Endodermal cell (in vitro differentiated cells): ENCODE measurements at regions not wholly inside any gene's neighbourhood (a gene's known extent, or its start where the extent isn't known, plus 50 kb on each side); places are given as distances from the start of the nearest gene placed in this dataset.

Source experiments
- DNase-seq: peaks from one replicate; pipeline ENCODE4 v3.0.0-alpha.2; 2017
- H3K27ac ChIP-seq: 2 replicates; pipeline ENCODE4 v1.5.1; 2013; ENCODE audit warnings: mild to moderate bottlenecking, low read depth, low read length, moderate library complexity
- H3K27me3 ChIP-seq: 2 replicates; pipeline ENCODE4 v1.6.1; 2013; ENCODE audit warnings: mild to moderate bottlenecking, low read length, moderate library complexity; ENCODE audit not compliant: insufficient read depth, control insufficient read depth, poor library complexity, severe bottlenecking
- H3K36me3 ChIP-seq: 2 replicates; pipeline ENCODE4 v1.7.0; 2013; ENCODE audit warnings: mild to moderate bottlenecking, low read length, moderate library complexity; ENCODE audit not compliant: control insufficient read depth, insufficient read depth
- H3K4me1 ChIP-seq: one replicate; pipeline ENCODE4 v1.7.0; 2013; ENCODE audit warnings: low read length; ENCODE audit not compliant: control insufficient read depth, insufficient read depth
- H3K4me3 ChIP-seq: 2 replicates; pipeline ENCODE4 v1.5.1; 2013; ENCODE audit warnings: mild to moderate bottlenecking, low read length, moderate library complexity
- H3K9ac ChIP-seq: 2 replicates; pipeline ENCODE4 v1.6.1; 2013; ENCODE audit warnings: mild to moderate bottlenecking, low read length, moderate library complexity; ENCODE audit not compliant: poor library complexity, severe bottlenecking; ENCODE audit errors: extremely low read depth
- H3K9me3 ChIP-seq: 2 replicates; pipeline ENCODE4 v1.6.1; 2013; ENCODE audit warnings: mild to moderate bottlenecking, low read length, moderate library complexity; ENCODE audit not compliant: control insufficient read depth
- H3K27ac Mint-ChIP-seq: 2 replicates; pipeline ENCODE4 v1.8.0; 2020; ENCODE audit warnings: mixed read lengths
- H3K27me3 Mint-ChIP-seq: 2 replicates; pipeline ENCODE4 v1.8.0; 2021; ENCODE audit warnings: mild to moderate bottlenecking, mixed read lengths; ENCODE audit not compliant: insufficient read depth
- H3K36me3 Mint-ChIP-seq: 2 replicates; pipeline ENCODE4 v1.8.0; 2020; ENCODE audit warnings: low read depth, mixed read lengths
- H3K4me1 Mint-ChIP-seq: 2 replicates; pipeline ENCODE4 v1.8.0; 2020; ENCODE audit warnings: mixed read lengths
- H3K4me3 Mint-ChIP-seq: 2 replicates; pipeline ENCODE4 v1.8.0; 2020; ENCODE audit warnings: mild to moderate bottlenecking, moderate library complexity, mixed read lengths
- H3K9me3 Mint-ChIP-seq: 2 replicates; pipeline ENCODE4 v1.8.0; 2020; ENCODE audit warnings: mild to moderate bottlenecking, mixed read lengths
- WGBS, 2 experiments: methylation state at CpG; one replicate each; pipeline versions ENCODE4 v1.1.5 to v1.1.7; 2013; ENCODE audit warnings: missing lambda C conversion rate in 2 of 2, mixed read lengths in 1 of 2; ENCODE audit not compliant: insufficient coverage in 1 of 2, insufficient read length in 1 of 2; 5-methylcytosine and 5-hydroxymethylcytosine counted together
- TF ChIP-seq, protein P1 (sequence below): fragments of 200-600 bp; sonication (generic); conservative IDR thresholded peaks from 2 replicates; pipeline ENCODE4 v1.5.0; 2021; ENCODE audit warnings: antibody characterized with exemption, mild to moderate bottlenecking

DNA sequence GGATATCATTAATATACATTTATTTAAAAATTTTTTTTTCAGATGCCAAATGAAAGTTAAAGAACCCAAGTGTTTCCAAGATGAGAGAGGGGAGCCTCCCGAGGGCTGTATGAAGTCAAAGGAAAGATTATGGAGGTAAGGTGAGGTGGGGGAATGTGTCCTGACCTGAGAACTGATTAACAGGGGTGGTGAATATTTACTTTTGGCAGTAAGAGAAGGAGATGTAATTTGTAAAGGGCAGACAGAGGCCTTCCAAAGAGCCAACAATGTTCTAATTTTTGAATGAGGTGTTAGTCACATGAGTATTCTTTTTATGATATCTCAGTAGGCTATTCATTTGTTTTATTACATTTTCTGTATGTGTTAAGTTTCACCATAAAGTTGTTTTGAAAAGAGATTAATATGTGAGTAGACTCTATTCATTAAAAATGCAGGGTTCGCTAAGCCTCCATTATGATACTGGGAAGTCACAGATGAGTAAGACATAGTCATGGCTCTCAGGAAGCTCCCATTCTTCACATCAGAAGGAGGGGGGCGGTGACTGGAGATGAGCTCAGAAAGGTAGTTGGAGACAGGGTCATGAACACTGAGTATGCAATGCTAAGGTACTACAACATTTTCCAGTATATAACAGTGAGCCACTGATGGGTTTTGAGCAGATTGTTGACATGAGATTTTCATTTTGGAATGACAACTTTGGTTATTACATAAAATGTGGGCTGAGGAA is 62.4 kb upstream of the TNFSF18 start:
- Histone ChIP-seq H3K9ac (no peak overlapping the region), H3K27me3 (no peaks in the 10 kb centered on the region), H3K4me3 (no peak overlapping the region), H3K27ac (no peak overlapping the region), H3K9me3 (peaks cover 8% of the 10 kb centered on the region), H3K4me1 (peaks cover 2% of the 10 kb centered on the region), H3K36me3 (no peaks in the 10 kb centered on the region)
- DNase-seq: no peak
- Mint-ChIP-seq H3K4me3 (no peak overlapping the region), H3K27ac (no peak overlapping the region), H3K4me1 (peaks cover 2% of the 10 kb centered on the region), H3K36me3 (no peaks in the 10 kb centered on the region), H3K27me3 (no peaks in the 10 kb centered on the region), H3K9me3 (peaks cover 8% of the 10 kb centered on the region)
- WGBS, 2 experiments: 88% methylated on average over 2 to 3 of the region's 3 CpGs
- TF ChIP-seq, protein P1, sequence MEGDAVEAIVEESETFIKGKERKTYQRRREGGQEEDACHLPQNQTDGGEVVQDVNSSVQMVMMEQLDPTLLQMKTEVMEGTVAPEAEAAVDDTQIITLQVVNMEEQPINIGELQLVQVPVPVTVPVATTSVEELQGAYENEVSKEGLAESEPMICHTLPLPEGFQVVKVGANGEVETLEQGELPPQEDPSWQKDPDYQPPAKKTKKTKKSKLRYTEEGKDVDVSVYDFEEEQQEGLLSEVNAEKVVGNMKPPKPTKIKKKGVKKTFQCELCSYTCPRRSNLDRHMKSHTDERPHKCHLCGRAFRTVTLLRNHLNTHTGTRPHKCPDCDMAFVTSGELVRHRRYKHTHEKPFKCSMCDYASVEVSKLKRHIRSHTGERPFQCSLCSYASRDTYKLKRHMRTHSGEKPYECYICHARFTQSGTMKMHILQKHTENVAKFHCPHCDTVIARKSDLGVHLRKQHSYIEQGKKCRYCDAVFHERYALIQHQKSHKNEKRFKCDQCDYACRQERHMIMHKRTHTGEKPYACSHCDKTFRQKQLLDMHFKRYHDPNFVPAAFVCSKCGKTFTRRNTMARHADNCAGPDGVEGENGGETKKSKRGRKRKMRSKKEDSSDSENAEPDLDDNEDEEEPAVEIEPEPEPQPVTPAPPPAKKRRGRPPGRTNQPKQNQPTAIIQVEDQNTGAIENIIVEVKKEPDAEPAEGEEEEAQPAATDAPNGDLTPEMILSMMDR: no peak

DNA sequence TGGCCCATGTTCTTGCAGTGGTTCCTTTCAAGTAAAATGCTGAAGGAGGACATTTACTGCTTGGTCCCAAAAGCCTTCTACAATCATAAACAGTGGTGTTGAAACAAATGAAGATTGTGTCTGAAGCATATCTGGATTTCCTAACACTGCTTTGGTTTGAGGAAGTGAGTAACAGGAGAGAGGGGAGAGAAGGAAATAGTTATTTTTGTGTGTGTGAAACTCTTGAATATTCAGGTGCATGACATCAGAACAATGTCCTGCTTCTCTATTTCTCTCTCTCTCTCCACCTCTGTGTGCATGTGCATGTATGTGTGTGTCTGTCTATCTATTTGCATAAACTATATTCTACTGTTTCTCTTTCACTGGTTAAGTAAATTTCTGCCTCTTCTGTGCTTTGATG is 61.4 kb upstream of the TNFSF18 start:
- H3K27me3 Mint-ChIP-seq: no peaks in the 10 kb centered on the region
- TF ChIP-seq, protein P1: no peak
- no peak overlapping the region for H3K27ac Mint-ChIP-seq

DNA sequence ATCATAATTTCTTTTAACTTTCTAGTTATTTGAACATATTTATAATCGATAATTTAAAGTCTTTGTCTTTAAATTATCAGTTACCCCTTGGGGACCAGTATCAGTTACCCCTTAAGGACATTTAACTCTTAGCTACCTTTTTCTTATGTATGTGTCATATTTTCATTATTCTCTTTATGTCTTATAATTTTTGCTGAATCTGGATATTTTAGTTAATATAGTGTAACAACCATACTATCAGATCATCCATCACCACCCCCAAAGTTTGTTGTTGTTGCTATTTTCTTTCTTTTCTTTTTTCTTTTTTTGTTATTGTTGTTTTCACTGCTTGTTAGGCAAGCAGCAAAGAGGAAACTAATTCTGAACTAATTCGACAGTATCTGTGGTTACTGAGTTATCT is 57.0 kb upstream of the TNFSF18 start:
- H3K4me1 ChIP-seq: no peaks in the 10 kb centered on the region
- TF ChIP-seq, protein P1: no peak
- H3K27me3 Mint-ChIP-seq: no peaks in the 10 kb centered on the region
- no peak for DNase-seq
- peaks cover 24% of the 10 kb centered on the region for H3K9me3 ChIP-seq
- H3K4me1 Mint-ChIP-seq: no peaks in the 10 kb centered on the region
- peaks cover 30% of the 10 kb centered on the region for H3K9me3 Mint-ChIP-seq
- H3K27ac ChIP-seq: no peak overlapping the region
- no peaks in the 10 kb centered on the region for H3K36me3 ChIP-seq
- H3K27me3 ChIP-seq: no peaks in the 10 kb centered on the region
- H3K27ac Mint-ChIP-seq: no peak overlapping the region
- 82 to 100% methylated on average over 1 to 2 of the region's 2 CpGs for WGBS, 2 experiments
- no peak overlapping the region for H3K4me3 Mint-ChIP-seq
- no peak overlapping the region for H3K9ac ChIP-seq
- peak overlapping the region; percentile 25 for H3K4me3 ChIP-seq
- no peaks in the 10 kb centered on the region for H3K36me3 Mint-ChIP-seq

More for the DNA sequence above, 61.4 kb upstream of the TNFSF18 start:
- H3K4me1 Mint-ChIP-seq: peaks cover 2% of the 10 kb centered on the region
- Histone ChIP-seq H3K4me3 (no peak overlapping the region), H3K27me3 (no peaks in the 10 kb centered on the region), H3K4me1 (no peaks in the 10 kb centered on the region), H3K27ac (no peak overlapping the region), H3K9me3 (peaks cover 13% of the 10 kb centered on the region), H3K9ac (no peak overlapping the region), H3K36me3 (no peaks in the 10 kb centered on the region)
- DNase-seq: no peak
- no peak overlapping the region for H3K4me3 Mint-ChIP-seq
- H3K36me3 Mint-ChIP-seq: no peaks in the 10 kb centered on the region
- H3K9me3 Mint-ChIP-seq: peaks cover 16% of the 10 kb centered on the region
